Activated effector memory CD4-positive, alpha-beta T cell treated with anti-CD3 and anti-CD28 coated beads, Interleukin-2, amount 50 U/mL, for 16 hours (primary cell): ENCODE measurements at regions not wholly inside any gene's neighbourhood (a gene's known extent, or its start where the extent isn't known, plus 50 kb on each side); places are given as distances from the start of the nearest gene placed in this dataset.
A peak's percentile ranks its signal among the peaks of the same experiment; 100 is the strongest.

Source experiments
- DNase-seq: peaks from one replicate; pipeline ENCODE4 v3.0.0-alpha.2; 2020

DNA sequence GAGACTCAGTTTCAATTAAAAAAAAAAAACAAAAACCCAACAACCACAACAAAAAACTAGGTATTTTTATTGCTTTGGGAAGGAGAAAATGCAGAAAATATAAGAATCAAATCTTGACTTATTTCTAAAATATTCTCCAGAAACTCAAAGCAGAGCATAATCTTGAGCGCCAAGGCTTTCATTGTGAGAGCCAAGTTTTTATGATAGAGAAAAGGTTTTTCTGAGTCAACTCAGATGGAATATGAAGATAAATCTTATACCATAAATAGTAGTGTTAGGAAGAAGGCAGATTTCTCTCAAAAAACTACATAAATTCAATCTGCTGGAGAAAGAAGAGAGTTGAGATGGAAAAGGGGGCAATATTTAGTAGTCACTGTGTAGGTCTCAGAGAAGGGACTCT is 121.2 kb upstream of the OSR1 start:
- DNase-seq: no peak

DNA sequence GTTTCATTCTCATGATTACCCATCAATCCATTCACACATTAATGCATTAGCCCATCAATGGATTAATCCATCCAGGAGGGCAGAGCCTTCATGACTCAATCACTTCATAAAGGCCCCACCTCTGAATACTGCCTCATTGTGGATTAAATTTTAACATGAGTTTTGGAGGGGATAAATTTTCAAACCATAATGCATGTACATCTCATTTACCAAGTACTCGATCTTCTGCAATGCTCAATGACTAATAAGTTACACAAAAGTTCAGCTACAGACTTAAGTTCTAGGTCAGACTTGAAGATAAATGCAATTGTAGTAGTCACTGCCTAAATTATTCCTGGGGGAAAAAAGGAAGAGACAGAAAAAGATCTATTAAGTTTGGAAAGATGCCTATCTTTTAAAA is 120.0 kb upstream of the OSR1 start:
- DNase-seq: no peak

DNA sequence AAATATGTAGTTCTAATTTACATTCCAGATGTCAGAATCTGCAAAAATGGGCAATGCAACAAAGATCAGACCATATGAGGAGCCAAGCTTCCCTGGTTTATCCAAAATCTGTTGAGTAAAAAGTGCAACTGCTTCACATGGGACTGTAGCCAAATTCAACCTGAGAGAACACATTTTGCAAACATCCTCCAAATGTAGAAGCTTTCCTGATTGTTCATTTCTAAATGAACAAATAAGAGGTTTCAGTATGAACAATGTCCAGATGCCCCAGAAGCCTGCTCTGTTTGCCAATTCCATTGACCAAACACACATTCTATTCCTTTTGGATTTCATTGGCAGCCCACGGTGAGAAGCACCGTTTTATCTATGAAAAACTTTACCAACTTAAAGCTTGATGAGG is 117.9 kb upstream of the OSR1 start:
- no peak for DNase-seq

DNA sequence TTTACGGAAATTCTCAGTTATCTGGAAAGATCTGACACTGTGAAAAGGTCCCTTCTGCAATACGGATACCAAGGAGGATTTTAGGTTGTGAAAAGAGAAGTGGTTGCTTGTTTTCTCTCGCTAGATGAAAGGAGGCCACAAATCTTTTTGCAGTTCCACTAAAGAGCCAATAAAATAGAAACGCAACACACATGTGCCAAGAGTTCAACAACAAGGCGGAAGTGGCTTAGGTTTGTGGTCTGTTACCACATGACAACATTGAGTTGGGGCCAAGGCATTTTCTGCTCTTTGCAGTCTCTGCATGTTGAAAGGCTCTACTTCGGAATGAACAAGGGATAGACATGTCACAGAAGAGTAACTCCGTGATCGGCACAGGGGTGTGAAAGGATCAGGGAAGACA is 115.7 kb upstream of the OSR1 start:
- peak; percentile 63 for DNase-seq

DNA sequence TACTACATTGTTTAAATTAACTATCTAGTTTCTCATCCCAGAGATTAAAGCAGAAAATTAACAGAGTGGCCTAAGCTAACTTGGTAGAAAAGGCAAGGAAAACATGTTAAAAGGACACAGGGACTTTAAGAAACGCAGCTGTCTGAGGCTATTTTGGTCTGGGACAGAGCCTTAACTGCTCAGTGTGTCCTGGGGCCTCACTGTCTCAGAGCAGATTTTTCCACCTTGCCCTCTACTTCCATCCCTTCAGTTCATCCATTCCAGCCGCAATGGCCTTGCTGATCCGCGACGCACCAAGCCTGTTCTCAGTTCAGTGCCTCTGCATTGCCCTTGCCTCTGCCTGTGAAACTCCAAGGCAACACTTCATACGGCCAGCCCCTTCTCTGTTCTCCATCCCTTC is 114.9 kb upstream of the OSR1 start:
- no peak for DNase-seq

DNA sequence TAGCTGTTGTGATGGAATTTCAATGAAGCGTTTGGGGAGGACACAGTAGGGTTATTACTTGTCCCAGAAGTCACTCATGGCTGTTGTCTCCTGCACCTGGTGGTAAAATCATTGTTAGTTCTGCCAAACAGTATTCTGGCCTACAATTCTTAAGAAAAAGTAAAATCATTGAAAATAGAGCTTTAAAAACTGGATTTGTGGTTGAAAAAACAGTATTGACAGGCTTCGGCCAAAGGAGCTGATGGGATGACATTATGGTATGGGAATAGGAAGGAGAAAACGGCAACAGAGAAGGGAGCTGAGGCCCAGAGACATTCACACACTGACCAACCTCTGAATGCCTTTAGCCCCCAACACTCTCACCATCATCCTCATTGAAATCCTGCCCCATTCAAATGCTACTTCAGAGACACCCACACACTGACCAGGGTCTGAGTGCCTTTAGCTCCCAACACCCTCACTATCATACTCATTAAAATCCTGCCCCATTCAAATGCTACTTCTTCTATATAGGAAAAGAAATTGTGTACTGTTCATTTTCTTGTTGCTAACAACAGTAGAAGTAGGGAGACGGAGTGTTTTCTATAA is 114.1 kb upstream of the OSR1 start:
- DNase-seq: no peak

DNA sequence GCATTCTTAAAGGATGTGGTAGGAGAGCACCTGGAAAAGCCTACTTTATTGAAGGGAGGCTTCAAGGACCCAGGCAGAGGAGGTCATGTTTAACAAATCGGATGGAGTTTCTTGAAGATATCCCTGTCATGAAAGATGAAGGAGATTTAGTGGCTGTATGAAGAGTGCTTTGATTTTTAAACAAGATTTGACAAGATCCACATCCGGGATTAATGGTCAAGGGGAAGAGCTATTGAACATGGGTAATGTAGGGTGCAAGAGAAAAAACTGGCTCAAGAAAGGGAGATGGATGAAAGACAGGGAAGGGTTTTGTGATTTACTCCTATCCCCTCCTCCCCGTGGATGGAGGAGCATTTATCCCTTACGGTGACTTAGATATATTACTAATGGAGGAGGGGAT is 113.1 kb upstream of the OSR1 start:
- no peak for DNase-seq

DNA sequence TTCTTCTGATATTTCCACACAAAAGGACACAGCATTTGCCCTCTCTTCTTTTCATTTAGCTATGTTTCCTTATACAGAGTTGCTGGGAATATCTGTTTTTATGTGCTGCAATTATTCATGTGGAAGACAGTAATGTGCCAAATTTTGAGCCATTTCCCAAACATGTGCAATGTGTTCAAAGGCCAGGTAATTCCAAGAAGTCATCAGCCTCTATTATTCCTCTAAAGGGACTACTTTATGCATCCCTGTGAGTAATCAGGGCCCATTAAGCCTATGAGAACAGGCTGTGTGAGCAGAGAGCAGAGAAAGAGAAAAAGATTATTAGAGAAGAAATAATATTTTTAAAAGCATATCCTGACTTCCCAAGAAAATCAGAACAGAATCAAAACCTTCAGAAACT is 107.6 kb upstream of the OSR1 start:
- DNase-seq: no peak

DNA sequence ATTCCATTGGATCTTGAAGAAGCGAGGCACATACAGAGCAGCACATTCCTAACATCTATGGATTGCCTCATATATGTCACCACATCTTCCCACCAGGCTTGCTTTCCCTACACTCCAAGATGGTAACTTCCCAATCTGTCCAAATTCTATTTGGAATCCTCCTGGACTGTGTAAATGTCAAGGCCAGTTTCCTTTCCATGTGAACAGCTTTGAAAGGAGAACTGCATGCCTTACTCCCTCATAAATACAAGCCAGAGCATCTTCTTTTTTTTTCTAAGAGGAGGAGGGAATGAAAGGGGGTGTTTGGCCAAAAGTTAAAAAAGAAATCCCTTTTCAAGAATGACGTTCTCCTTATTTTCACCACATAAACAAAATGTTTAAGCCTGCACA is 103.8 kb upstream of the OSR1 start:
- DNase-seq: no peak

DNA sequence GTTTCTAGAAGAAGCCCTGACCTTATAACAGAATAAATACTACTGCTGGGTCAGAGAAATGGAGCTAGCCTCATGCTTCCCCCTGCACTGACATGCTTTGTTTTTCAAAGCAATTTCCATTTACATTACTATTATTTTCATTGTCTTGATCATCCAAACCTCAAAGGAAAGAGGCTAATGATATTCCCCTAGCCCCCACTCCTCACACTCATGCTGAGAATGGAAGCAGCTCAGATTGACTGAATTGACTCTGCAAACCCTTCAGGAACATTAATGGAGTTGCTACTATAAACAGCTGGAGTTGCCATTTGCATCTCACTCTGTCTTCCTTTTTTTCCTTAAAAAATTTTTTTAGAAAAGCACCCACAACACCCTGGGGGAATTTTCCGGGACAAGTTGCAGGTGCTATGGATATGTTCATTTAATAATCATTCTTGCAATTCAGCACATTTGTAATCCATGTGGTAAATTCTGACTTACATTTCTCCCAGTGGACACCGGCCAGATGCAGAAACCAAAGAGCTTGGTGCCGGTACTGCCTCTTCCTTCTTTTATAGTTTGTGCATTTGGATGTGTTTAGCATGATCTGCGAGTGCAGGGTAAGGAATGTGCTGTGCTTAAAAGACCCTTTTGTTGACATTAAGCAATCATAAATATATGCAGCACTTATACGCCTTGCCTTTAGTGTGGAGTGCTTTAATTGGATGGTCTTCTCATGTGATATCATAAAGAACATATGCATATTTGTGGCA is 103.3 kb upstream of the OSR1 start:
- DNase-seq: no peak

DNA sequence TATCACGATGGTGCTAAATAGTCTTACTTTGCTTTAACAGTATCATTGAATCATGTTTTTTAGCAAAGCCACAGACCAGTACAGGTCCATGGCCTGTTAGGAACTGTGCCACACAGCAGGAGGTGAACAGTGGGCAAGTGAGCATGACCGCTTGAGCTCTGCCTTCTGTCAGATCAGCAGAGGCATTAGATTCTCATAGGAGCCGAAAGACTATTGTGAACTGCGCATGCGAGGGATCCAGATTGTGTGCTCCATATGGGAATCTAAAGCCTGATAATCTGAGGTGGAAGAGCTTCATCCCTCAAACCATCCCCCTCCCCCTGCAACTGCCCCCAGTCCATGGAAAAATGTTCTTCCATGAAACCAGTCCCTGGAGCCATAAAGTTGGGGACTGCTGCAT is 102.3 kb upstream of the OSR1 start:
- DNase-seq: no peak

DNA sequence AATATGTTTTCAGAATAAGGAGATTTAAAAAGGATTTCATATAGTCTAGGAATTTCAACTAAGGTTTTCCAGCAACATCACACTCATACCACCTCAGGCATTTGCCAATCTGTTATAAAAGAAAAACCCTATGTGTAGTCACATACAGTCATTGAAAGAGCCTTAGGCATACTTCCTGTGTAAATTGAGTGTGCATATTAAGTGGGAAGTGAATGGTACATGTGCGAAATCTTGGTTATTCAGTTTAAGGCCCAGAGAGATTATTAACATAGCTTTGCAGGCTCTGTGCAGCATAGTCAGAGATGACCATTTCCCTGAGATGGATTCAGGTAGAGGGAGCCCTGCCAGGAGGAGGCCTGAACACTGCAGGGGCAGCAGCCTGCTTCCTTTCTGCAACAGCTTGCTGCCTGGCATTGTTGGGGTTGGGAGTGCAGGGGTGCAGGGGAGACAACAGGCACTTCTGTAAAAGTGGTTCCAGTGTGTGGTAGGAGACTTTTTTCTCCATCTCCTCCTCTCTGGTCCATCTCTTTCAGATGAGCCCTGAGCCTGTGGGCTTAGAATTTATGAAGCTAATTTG is 100.1 kb upstream of the OSR1 start:
- no peak for DNase-seq

DNA sequence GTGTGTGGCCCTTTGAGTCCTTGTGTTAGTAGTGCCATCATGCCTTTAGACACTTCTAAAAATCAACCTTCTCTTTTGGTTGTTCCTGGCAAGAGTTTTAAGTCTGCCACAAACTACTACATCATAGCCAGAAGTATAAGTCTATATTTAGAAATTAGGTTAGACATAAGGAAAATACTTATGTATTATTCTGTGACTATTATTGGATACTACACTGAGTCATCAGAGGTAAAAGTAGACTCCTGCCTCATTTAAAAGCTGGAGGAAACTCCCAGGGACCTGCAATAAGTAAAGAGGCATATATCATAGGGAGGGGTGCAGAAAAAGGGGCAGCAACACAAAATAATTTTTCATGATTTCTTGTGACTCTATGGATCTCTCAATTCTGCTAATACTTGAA is 99.4 kb upstream of the OSR1 start:
- DNase-seq: no peak

DNA sequence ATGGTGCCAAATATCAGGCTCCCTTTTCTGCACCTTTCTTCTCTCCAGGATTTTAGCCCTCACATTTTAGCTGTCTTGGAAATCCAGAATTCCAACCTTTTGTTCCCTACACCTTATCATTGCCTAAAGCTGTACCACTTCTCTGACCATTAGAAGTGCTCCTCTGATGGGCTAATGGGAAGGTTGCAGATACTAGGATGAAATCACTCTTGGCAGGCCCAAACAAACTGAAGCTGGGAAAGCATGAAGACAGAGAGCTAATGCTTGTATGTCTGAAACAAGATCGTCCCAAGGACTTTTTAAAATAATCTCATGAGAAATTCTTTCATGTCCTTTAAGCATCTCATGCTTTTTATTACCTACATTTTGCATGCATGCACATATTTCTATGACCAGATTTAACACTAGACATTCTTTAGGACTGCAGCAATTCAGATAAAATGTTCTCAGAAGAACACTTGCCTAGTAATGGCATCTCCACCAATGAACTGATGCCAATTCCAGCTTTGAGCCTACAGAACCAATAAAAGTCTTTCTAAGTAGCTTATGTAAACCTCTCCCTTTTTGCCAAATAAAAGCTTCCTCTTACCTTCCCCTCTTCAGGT is 98.4 kb upstream of the OSR1 start:
- no peak for DNase-seq

DNA sequence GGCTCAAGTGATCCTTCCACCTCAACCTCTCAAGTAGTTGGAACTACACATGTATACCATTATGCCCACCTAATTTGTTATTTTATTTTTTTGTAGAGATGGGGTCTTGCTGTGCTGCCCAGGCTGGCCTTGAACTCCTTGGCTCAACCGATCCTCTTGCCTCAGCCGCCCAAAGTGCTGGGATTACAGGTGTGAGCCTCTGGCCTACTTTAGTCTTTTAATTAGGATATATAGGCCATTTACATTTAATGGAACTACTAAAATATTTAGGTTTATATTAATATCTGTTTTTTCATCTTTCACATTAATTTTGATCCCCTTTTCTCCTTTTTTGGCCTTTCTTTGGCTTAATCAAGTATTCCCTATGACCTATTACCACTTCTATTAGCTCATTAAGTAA is 95.7 kb upstream of the OSR1 start:
- no peak for DNase-seq

DNA sequence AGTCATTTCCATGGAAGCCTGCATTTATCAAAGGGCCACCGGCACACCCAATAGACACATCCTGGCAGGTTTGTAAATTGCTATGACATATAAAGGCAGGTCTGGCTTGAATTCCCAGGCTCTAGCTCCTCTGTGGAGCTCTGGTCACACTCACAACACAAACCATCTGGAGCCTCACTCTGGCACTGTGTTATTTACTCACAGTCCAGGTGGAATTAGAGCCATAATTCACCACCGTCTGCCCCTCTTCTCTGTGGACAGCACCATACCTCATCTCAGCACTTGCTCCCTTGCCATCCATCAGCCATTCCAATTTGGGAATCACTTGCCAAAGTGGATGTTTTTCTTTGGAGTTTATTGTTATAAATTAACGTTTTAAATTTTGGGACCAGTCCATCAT is 84.3 kb upstream of the OSR1 start:
- DNase-seq: no peak

DNA sequence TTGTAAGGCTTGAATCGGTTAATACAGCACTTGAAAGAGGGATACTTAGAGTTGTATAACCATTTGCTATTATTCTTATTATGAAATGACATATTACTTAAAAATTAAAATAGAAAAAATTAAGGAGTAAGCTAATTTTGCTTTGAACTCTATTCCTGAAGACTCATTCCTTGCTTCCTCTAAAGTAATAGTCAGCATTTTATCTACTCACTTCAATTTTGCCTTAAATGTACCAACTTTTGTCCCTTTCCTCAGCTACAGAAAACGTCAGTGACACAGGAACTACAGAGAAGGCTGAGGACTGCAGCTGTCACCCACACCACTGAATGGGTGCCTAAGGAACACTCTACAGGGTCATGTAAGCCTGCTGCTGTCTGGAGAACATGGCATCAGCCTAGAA is 80.7 kb upstream of the OSR1 start:
- DNase-seq: no peak

DNA sequence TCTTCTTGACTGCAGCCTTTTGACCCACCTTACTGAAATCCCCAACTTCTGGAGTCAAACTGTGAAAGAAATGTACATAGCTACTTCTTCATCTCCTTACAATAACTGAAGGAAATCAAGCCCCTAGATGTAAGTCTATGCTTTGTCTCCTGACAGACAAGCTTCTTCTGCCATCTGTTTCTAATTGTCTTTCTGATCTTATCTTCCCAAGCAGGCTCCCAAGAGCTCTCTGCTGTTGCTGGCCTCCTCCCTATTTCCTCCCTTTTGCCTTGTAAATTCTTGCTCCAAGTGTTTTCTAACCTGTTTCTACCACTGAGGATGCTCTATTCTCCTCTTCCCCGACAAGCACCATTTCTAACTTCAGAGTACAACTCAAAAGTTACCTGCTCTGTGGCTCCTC is 77.4 kb upstream of the OSR1 start:
- no peak for DNase-seq

DNA sequence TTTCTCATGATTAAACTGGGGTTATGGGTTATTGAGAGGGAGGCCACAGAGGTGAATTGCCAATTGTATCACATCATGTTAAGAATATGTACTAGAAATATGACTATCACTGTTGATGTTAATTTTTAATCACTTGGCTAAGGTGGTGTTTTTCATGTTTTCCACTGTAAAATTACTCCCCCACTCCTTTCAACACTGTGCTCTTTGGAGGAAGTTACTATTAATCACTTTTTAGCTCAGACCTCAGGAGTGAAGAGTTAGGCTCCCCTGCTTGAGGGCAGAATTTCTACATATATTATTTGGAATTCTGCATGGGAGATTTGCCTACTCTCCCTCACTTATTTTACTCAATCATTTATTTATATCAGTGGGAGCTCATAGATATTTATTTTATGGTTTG is 76.0 kb upstream of the OSR1 start:
- DNase-seq: no peak

DNA sequence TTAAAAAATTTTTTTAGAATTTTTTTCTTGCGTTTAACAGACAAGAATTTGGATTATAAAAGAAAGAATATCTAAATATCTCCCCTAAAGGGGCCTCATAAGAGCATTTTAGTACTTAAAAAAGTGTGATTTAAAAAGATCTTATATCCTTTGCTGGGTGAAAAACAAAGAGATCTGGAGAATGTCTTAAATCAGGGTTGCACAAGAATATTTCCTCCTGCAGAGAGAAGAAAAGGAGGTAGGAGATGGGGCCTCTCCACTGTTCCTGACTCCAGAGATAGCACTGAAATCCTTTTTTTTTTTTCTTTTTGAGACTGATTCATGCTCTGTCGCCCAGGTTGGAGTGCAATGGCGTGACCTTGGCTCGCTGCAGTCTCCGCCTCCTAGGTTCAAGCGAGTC is 68.5 kb upstream of the OSR1 start:
- no peak for DNase-seq

DNA sequence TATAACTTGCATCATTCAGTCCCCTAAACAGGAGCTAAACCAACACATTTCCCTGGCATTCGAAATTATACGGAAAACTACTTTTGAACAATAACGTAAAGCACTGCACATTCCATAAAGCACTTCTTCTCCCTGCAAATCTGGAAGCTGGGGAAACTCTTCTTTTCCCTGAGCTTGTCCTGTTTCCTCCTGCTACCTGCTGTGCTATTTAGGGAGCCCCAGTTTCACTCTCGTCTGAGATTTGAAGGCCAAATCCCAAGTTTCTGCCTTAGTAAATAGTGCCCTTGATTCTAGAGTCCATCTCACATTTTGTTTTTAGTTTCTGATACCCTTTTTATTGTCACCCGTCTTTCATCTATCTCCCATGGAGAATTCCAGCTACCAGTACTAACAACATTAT is 67.7 kb upstream of the OSR1 start:
- no peak for DNase-seq

DNA sequence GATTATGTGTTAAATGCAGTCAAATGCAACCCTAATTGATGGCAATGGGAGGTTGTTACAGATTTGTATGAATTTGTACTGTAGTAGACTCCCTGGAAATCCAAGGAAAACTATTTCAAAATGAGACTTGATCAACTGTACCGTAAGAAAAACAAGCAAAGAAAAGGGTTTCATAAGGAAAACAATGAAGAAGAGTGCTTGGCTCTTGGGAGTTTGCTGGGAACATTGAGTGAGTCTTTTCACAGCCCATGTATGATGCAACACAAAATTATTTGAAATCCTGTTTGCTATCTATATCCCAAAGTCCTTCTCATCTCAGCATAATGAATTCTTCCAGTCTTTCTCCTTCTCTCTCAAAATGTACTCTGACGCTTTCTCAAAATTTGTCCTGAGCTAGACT is 67.0 kb upstream of the OSR1 start:
- no peak for DNase-seq

DNA sequence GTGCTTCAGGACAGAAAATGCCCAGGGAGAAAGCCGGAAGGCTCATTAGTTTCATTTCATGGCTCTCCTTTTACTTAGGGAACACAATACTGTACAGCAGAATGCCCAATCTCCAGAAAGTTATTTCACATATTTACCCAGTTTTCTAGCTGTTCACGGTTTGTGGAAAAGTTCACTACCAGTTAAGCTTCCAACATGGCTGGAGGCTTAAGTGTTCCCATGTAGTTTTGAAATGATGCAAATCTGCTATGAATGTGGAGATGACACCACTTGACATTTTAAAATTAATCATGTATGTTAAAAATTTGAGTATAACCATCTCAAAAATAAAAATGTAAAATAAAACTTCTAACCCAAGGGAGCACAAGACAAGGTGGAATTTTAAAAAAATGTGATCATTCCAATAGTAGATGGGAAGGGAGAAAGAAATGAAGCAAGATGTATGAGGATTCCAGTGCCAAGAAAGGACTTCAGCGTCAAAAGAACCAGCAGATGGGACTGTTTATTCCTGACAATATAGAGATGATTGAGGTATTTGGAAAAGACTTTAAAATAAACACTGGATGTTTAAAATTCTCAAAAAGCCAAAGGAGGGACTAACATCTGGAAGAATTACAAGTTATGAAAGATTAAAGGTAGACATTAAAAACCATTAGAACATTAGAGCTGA is 60.9 kb upstream of the OSR1 start:
- DNase-seq: no peak
